Activated B cell treated with CpG ODN at 0.5 μM for 24 hours (primary cell): ENCODE measurements at regions not wholly inside any gene's neighbourhood (a gene's known extent, or its start where the extent isn't known, plus 50 kb on each side); places are given as distances from the start of the nearest gene placed in this dataset.

Experiments used
- ATAC-seq: fragments of 200-7000 bp; cut with Tn5 transposase; one replicate; pipeline ENCODE4 v1.10.0; 2021; ENCODE audit warnings: low read depth, mild to moderate bottlenecking, moderate library complexity
- CTCF ChIA-PET: fragments of 350-600 bp; sonication (Branson Sonifier 250); formaldehyde crosslinking; loops from one replicate; lab custom pipeline; 2021; ENCODE audit warnings: antibody characterized with exemption; lab: Charles Lee
- POLR2A ChIA-PET: fragments of 350-600 bp; sonication (Branson Sonifier 250); formaldehyde crosslinking; loops from one replicate; lab custom pipeline; 2021; ENCODE audit warnings: antibody characterized with exemption; lab: Charles Lee
- DNase-seq: peaks from one replicate; pipeline ENCODE4 v3.0.0; 2022
- H3K27ac Mint-ChIP-seq: one replicate; pipeline ENCODE4 v1.8.0; 2020; ENCODE audit warnings: mixed read lengths
- H3K27me3 Mint-ChIP-seq: one replicate; pipeline ENCODE4 v1.8.0; 2021; ENCODE audit warnings: mixed read lengths
- H3K36me3 Mint-ChIP-seq: one replicate; pipeline ENCODE4 v1.8.0; 2021; ENCODE audit warnings: low read depth, mixed read lengths
- H3K4me1 Mint-ChIP-seq: one replicate; pipeline ENCODE4 v1.8.0; 2021; ENCODE audit warnings: mixed read lengths
- H3K4me3 Mint-ChIP-seq: one replicate; pipeline ENCODE4 v1.8.0; 2020; ENCODE audit warnings: mild to moderate bottlenecking, mixed read lengths
- H3K9me3 Mint-ChIP-seq: one replicate; pipeline ENCODE4 v1.8.0; 2020; ENCODE audit warnings: mixed read lengths
- CTCF ChIP-seq: fragments of 200-600 bp; IDR thresholded peaks from one replicate; pipeline ENCODE4 v1.8.0; 2022; ENCODE audit warnings: antibody characterized with exemption, mild to moderate bottlenecking
- intact Hi-C: fragments of 100-400 bp; cut with micrococcal nuclease; formaldehyde crosslinking; loops from one replicate; pipeline ENCODE4 v1.15.1; 2024

- DNase-seq (no peak), ATAC-seq (no peak)
- Mint-ChIP-seq H3K27ac (no peak overlapping the region), H3K9me3 (no peaks in the 10 kb centered on the region), H3K4me3 (no peak overlapping the region), H3K4me1 (no peaks in the 10 kb centered on the region), H3K36me3 (no peaks in the 10 kb centered on the region), H3K27me3 (no peaks in the 10 kb centered on the region)
- intact Hi-C loops = no loop called here
- ChIA-PET CTCF (no interaction called here), POLR2A (no interaction called here)
- TF ChIP-seq CTCF = no peak
Measured at GRCh38 chr6:76552268-76552667, 479.8 kb upstream of the IMPG1 start.

GRCh38 chr6:76533661-76534060, 461.2 kb upstream of the IMPG1 start:
- ChIA-PET POLR2A (no interaction called here), CTCF (no interaction called here)
- Mint-ChIP-seq H3K4me3 (no peak overlapping the region), H3K4me1 (no peaks in the 10 kb centered on the region), H3K27ac (no peak overlapping the region), H3K27me3 (no peaks in the 10 kb centered on the region), H3K36me3 (no peaks in the 10 kb centered on the region), H3K9me3 (peaks cover 16% of the 10 kb centered on the region)
- DNase-seq (no peak), ATAC-seq (no peak)
- intact Hi-C loops = no loop called here
- TF ChIP-seq CTCF = no peak

GRCh38 chr6:76532647-76533046, 460.2 kb upstream of the IMPG1 start:
- Mint-ChIP-seq H3K4me1 (no peaks in the 10 kb centered on the region), H3K27ac (no peak overlapping the region), H3K36me3 (no peaks in the 10 kb centered on the region), H3K9me3 (peaks cover 16% of the 10 kb centered on the region), H3K27me3 (no peaks in the 10 kb centered on the region), H3K4me3 (no peak overlapping the region)
- DNase-seq = no peak
- no peak for TF ChIP-seq CTCF
- no peak for ATAC-seq
- ChIA-PET CTCF (no interaction called here), POLR2A (no interaction called here)
- intact Hi-C loops = no loop called here

GRCh38 chr6:76518443-76518842, 446.0 kb upstream of the IMPG1 start:
- ATAC-seq (no peak), DNase-seq (no peak)
- TF ChIP-seq CTCF = no peak
- ChIA-PET POLR2A (no interaction called here), CTCF (no interaction called here)
- Mint-ChIP-seq H3K9me3 (peaks cover 19% of the 10 kb centered on the region), H3K4me1 (no peaks in the 10 kb centered on the region), H3K27me3 (no peaks in the 10 kb centered on the region), H3K27ac (no peak overlapping the region), H3K36me3 (no peaks in the 10 kb centered on the region), H3K4me3 (no peak overlapping the region)
- intact Hi-C loops = no loop called here

GRCh38 chr6:76516924-76517323, 444.5 kb upstream of the IMPG1 start:
- no peaks in the 10 kb centered on the region for H3K36me3 Mint-ChIP-seq
- ATAC-seq (no peak), DNase-seq (no peak)
- H3K27me3 Mint-ChIP-seq = no peaks in the 10 kb centered on the region
- H3K9me3 Mint-ChIP-seq = peaks cover 13% of the 10 kb centered on the region
- intact Hi-C loops = no loop called here
- CTCF ChIA-PET = no interaction called here
- POLR2A ChIA-PET = no interaction called here
- TF ChIP-seq CTCF = no peak
- H3K4me1 Mint-ChIP-seq = no peaks in the 10 kb centered on the region
- no peak overlapping the region for H3K4me3 Mint-ChIP-seq
- no peak overlapping the region for H3K27ac Mint-ChIP-seq
